H1 (cell line): ENCODE measurements at regions not wholly inside any gene's neighbourhood (a gene's known extent, or its start where the extent isn't known, plus 50 kb on each side); places are given as distances from the start of the nearest gene placed in this dataset.

Source experiments
- CTCF ChIA-PET: fragments of 300-600 bp; sonication (Branson Sonifier 250); formaldehyde crosslinking; loops from one replicate; lab custom pipeline; 2021; ENCODE audit not compliant: partially characterized antibody; lab: Charles Lee
- POLR2A ChIA-PET: fragments of 300-600 bp; sonication (Branson Sonifier 250); formaldehyde crosslinking; loops from one replicate; lab custom pipeline; 2021; ENCODE audit warnings: inconsistent platforms; ENCODE audit not compliant: partially characterized antibody; lab: Charles Lee
- DNase-seq, 2 experiments: peaks; one replicate each; pipeline versions ENCODE4 v3.0.0 to v3.0.0-alpha.2; 2010 to 2022; ENCODE audit warnings: low spot score in 2 of 2, low read depth in 1 of 2, mixed read lengths in 1 of 2
- FAIRE-seq: peaks from 2 replicates; lab custom pipeline; 2011; peaks lifted over from hg19 to GRCh38; lab: Jason Lieb, UNC
- H2AFZ ChIP-seq: 2 replicates; pipeline ENCODE4 v1.8.1; 2012; ENCODE audit warnings: low read length, inconsistent platforms
- H2AK5ac ChIP-seq: 2 replicates; pipeline ENCODE4 v1.6.1; 2013; ENCODE audit warnings: low read depth, low read length
- H2BK120ac ChIP-seq: replicated peaks from 2 replicates; pipeline ENCODE3; 2013; ENCODE audit warnings: low read depth, low read length, inconsistent platforms
- H2BK12ac ChIP-seq: 2 replicates; pipeline ENCODE4 v1.6.1; 2013; ENCODE audit warnings: low read depth, low read length
- H2BK15ac ChIP-seq: 2 replicates; pipeline ENCODE4 v1.6.1; 2013; ENCODE audit warnings: low read length
- H2BK20ac ChIP-seq: 2 replicates; pipeline ENCODE4 v1.6.1; 2013; ENCODE audit warnings: low read length
- H2BK5ac ChIP-seq: 2 replicates; pipeline ENCODE4 v1.6.1; 2013; ENCODE audit warnings: low read depth, low read length
- H3K14ac ChIP-seq: 2 replicates; pipeline ENCODE4 v1.6.1; 2013; ENCODE audit warnings: inconsistent platforms; ENCODE audit not compliant: insufficient read length
- H3K18ac ChIP-seq: 2 replicates; pipeline ENCODE4 v1.6.1; 2013; ENCODE audit warnings: low read length; ENCODE audit errors: extremely low read depth
- H3K23ac ChIP-seq: 2 replicates; pipeline ENCODE4 v1.6.1; 2013; ENCODE audit warnings: inconsistent platforms; ENCODE audit not compliant: insufficient read length
- H3K23me2 ChIP-seq: 2 replicates; pipeline ENCODE4 v1.6.1; 2013; ENCODE audit warnings: low read depth, low read length
- H3K27ac ChIP-seq: 2 replicates; pipeline ENCODE4 v1.6.1; 2011; ENCODE audit warnings: low read depth, low read length, inconsistent platforms
- H3K27me3 ChIP-seq, 4 experiments: replicated peaks in 1 of 4; 1 replicate in 1 of 4; 2 replicates in 3 of 4; pipeline versions ENCODE4 v1.6.1 to v1.8.1; 2011 to 2013; ENCODE audit warnings: low read length in 3 of 4, mild to moderate bottlenecking in 3 of 4, inconsistent platforms in 2 of 4, mixed read lengths in 2 of 4, moderate library complexity in 1 of 4; ENCODE audit not compliant: control insufficient read depth in 3 of 4, insufficient read depth in 3 of 4; ENCODE audit errors: extremely low read depth in 1 of 4
- H3K36me3 ChIP-seq, 4 experiments: 2 replicates each; pipeline versions ENCODE4 v1.6.1 to v1.8.1; 2011 to 2013; ENCODE audit warnings: mild to moderate bottlenecking in 4 of 4, low read length in 3 of 4, moderate library complexity in 2 of 4, control low read depth in 1 of 4, inconsistent platforms in 1 of 4; ENCODE audit not compliant: insufficient read depth in 4 of 4, control insufficient read depth in 2 of 4
- H3K4ac ChIP-seq: replicated peaks from 2 replicates; pipeline ENCODE3; 2013; ENCODE audit warnings: low read length, low read depth, mixed read lengths, inconsistent platforms; ENCODE audit not compliant: insufficient read length
- H3K4me1 ChIP-seq, 4 experiments: replicated peaks in 1 of 4; 1 replicate in 1 of 4; 2 replicates in 3 of 4; pipeline versions ENCODE4 v1.6.1 to v1.8.1; 2011 to 2013; ENCODE audit warnings: low read length in 3 of 4, inconsistent platforms in 2 of 4, mixed read lengths in 1 of 4; ENCODE audit not compliant: insufficient read depth in 4 of 4, control insufficient read depth in 3 of 4
- H3K4me2 ChIP-seq, 2 experiments: 2 replicates each; pipeline versions ENCODE4 v1.6.1 to v1.8.1; 2011 to 2013; ENCODE audit warnings: low read depth in 2 of 2, low read length in 2 of 2, control low read depth in 1 of 2, inconsistent platforms in 1 of 2, mild to moderate bottlenecking in 1 of 2; ENCODE audit not compliant: insufficient read depth in 1 of 2
- H3K4me3 ChIP-seq, 4 experiments: fragments of 200-600, 300-600 bp in 1 of 4; sonication (generic), shearing (Covaris generic), sonication (Bioruptor Twin) in 1 of 4; 2 replicates each; pipeline versions ENCODE4 v1.5.1 to v1.8.1; 2011 to 2016; ENCODE audit warnings: low read length in 4 of 4, low read depth in 3 of 4, control low read depth in 2 of 4, inconsistent platforms in 2 of 4, mild to moderate bottlenecking in 2 of 4, mixed read lengths in 1 of 4, moderate library complexity in 1 of 4; ENCODE audit not compliant: insufficient read depth in 2 of 4; ENCODE audit errors: extremely low read depth in 1 of 4
- H3K56ac ChIP-seq: replicated peaks from 2 replicates; pipeline ENCODE3; 2013; ENCODE audit warnings: low read depth, mild to moderate bottlenecking, mixed read lengths, low read length, inconsistent platforms; ENCODE audit not compliant: insufficient read length
- H3K79me1 ChIP-seq: 2 replicates; pipeline ENCODE4 v1.6.1; 2013; ENCODE audit warnings: low read depth, low read length, control low read depth
- H3K79me2 ChIP-seq, 2 experiments: 2 replicates each; pipeline versions ENCODE4 v1.6.1 to v1.8.1; 2012 to 2013; ENCODE audit warnings: low read length in 2 of 2, mild to moderate bottlenecking in 2 of 2, inconsistent platforms in 1 of 2; ENCODE audit not compliant: insufficient read depth in 2 of 2, control insufficient read depth in 1 of 2
- H3K9ac ChIP-seq, 4 experiments: replicated peaks in 1 of 4; 1 replicate in 1 of 4; 2 replicates in 3 of 4; pipeline versions ENCODE4 v1.6.1 to v1.8.1; 2011 to 2013; ENCODE audit warnings: low read depth in 3 of 4, low read length in 3 of 4, control low read depth in 2 of 4, mild to moderate bottlenecking in 2 of 4, moderate library complexity in 2 of 4, inconsistent platforms in 1 of 4; ENCODE audit errors: extremely low read depth in 1 of 4
- H3K9me3 ChIP-seq, 2 experiments: 2 replicates each; pipeline versions ENCODE4 v1.6.1 to v1.8.1; 2012 to 2013; ENCODE audit warnings: mild to moderate bottlenecking in 2 of 2, moderate library complexity in 2 of 2, control low read depth in 1 of 2, inconsistent platforms in 1 of 2, low read depth in 1 of 2, low read length in 1 of 2, mixed read lengths in 1 of 2; ENCODE audit not compliant: insufficient read depth in 2 of 2
- H4K20me1 ChIP-seq, 2 experiments: replicated peaks in 1 of 2; 2 replicates each; pipeline versions ENCODE3 to v1.8.1; 2011 to 2013; ENCODE audit warnings: inconsistent platforms in 2 of 2, low read length in 2 of 2, mild to moderate bottlenecking in 1 of 2; ENCODE audit not compliant: insufficient read depth in 2 of 2, control insufficient read depth in 1 of 2
- H4K5ac ChIP-seq: 2 replicates; pipeline ENCODE4 v1.6.1; 2013; ENCODE audit warnings: low read length, low read depth, mixed read lengths, inconsistent platforms; ENCODE audit not compliant: insufficient read length
- H4K8ac ChIP-seq: 2 replicates; pipeline ENCODE4 v1.8.0; 2013; ENCODE audit warnings: mild to moderate bottlenecking, moderate library complexity, low read length, inconsistent platforms; ENCODE audit not compliant: insufficient read depth; ENCODE audit errors: extremely low read depth
- H4K91ac ChIP-seq: replicated peaks from 2 replicates; pipeline ENCODE3; 2013; ENCODE audit warnings: low read length, mixed read lengths, inconsistent platforms; ENCODE audit not compliant: insufficient read length
- CBX5 ChIP-seq: fragments of 300-800, 300-1000 bp; sonication (generic); IDR thresholded peaks from 2 replicates; pipeline ENCODE4 v1.7.1; 2016; ENCODE audit warnings: antibody characterized with exemption, low read length, low read depth
- GABPA ChIP-seq: IDR thresholded peaks from 2 replicates; pipeline ENCODE4 v1.6.1; 2011; ENCODE audit warnings: mild to moderate bottlenecking, low read length, moderate library complexity, borderline replicate concordance; ENCODE audit not compliant: insufficient read depth
- JUND ChIP-seq: IDR thresholded peaks from 2 replicates; pipeline ENCODE4 v1.6.1; 2011; ENCODE audit warnings: mild to moderate bottlenecking, improper control_type of control experiment, low read length
- KDM5A ChIP-seq: fragments of 200-600 bp; IDR thresholded peaks from 2 replicates; pipeline ENCODE4 v1.7.1; 2012; ENCODE audit warnings: mild to moderate bottlenecking, low read length, inconsistent platforms, mixed read lengths
- NANOG ChIP-seq: IDR thresholded peaks from 2 replicates; pipeline ENCODE4 v1.6.1; 2011; ENCODE audit warnings: low read length, low read depth, mild to moderate bottlenecking, inconsistent platforms; ENCODE audit not compliant: insufficient read depth, poor library complexity, severe bottlenecking
- RAD21 ChIP-seq, 2 experiments: IDR thresholded peaks in 1 of 2; conservative IDR thresholded peaks in 1 of 2; 2 replicates each; pipeline ENCODE4 v1.6.1; 2011; ENCODE audit warnings: low read depth in 2 of 2, low read length in 2 of 2, improper control_type of control experiment in 1 of 2, inconsistent platforms in 1 of 2, mild to moderate bottlenecking in 1 of 2, moderate library complexity in 1 of 2
- RXRA ChIP-seq: IDR thresholded peaks from 2 replicates; pipeline ENCODE4 v1.6.1; 2011; ENCODE audit warnings: low read depth, mild to moderate bottlenecking, low read length, moderate library complexity; ENCODE audit not compliant: insufficient read depth
- SP1 ChIP-seq: IDR thresholded peaks from 2 replicates; pipeline ENCODE4 v1.6.1; 2011; ENCODE audit warnings: low read depth, low read length
- SRF ChIP-seq: IDR thresholded peaks from 2 replicates; pipeline ENCODE4 v1.6.1; 2011; ENCODE audit warnings: mild to moderate bottlenecking, low read depth, low read length, moderate library complexity
- WGBS, 2 experiments: shearing (Covaris generic) in 1 of 2; methylation state at CpG; one replicate each; pipeline versions ENCODE4 v1.1.6 to v1.1.7; 2013 to 2015; ENCODE audit warnings: low lambda C conversion rate in 2 of 2, mixed read lengths in 2 of 2, inconsistent platforms in 1 of 2, low coverage in 1 of 2, missing lambda C conversion rate in 1 of 2; ENCODE audit not compliant: insufficient replicate concordance in 2 of 2, insufficient coverage in 1 of 2, insufficient read length in 1 of 2; ENCODE audit errors: extremely low coverage in 1 of 2, missing lambda C conversion rate in 1 of 2; 5-methylcytosine and 5-hydroxymethylcytosine counted together

DNA sequence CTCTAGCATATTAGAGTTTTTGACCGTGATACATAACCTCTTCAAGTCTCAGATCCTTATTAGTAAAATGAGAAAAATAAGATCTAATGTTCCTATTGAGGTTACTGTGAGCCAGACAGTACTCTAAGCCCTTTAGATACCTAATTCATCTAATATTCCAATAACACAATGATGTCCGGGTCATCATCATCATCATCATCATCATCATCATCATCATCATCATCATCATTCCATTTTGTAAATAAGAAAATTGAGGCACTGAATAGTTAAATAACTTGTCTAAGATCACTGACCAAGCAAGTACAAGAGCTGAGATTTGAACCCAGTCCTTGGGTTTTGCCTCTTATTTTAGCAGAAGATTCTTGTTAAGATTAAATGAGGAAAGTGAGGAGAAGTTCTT is 643.0 kb downstream of the HDGFL1 start:
- Histone ChIP-seq H3K9me3 (peaks cover 3 to 4% of the 10 kb centered on the region in 2 experiments; a peak in 1 of 4 replicates), H4K20me1 (no peaks in the 10 kb centered on the region), H2BK15ac (no peak overlapping the region), H2AK5ac (no peak overlapping the region), H3K4me1 (no peaks in the 10 kb centered on the region), H2BK20ac (no peak overlapping the region), H2BK120ac (no peak overlapping the region), H3K4me3 (no peak overlapping the region), H3K14ac (no peak overlapping the region), H2BK5ac (no peak overlapping the region), H2BK12ac (no peak overlapping the region), H3K36me3 (no peaks in the 10 kb centered on the region), H3K79me1 (no peaks in the 10 kb centered on the region), H3K23me2 (no peaks in the 10 kb centered on the region), H4K91ac (no peak overlapping the region), H3K9ac (no peak overlapping the region), H3K18ac (no peak overlapping the region), H3K56ac (no peak overlapping the region), H3K4ac (no peak overlapping the region), H3K27ac (no peak overlapping the region), H3K4me2 (no peak overlapping the region), H3K79me2 (no peaks in the 10 kb centered on the region), H4K8ac (no peak overlapping the region), H3K23ac (no peak overlapping the region), H4K5ac (no peak overlapping the region), H3K27me3 (no peaks in the 10 kb centered on the region), H2AFZ (no peak overlapping the region)
- no peak for FAIRE-seq
- 50% methylated on average over 2 of the region's 2 CpGs; no CpG with 5 or more reads in 1 of the 2 experiments for WGBS, 2 experiments
- DNase-seq, result no peak
- ChIA-PET CTCF (no interaction called here), POLR2A (no interaction called here)
- TF ChIP-seq NANOG, result no peak
- TF ChIP-seq RAD21 (IDR thresholded peaks at IDR 0.05 in 1 of 2, conservative IDR thresholded peaks at IDR 0.05 in 1 of 2; ENCODE audit: low read depth in 2 of 2, low read length in 2 of 2), result no peak
- no peak for TF ChIP-seq RXRA
- no peak for TF ChIP-seq SRF
- TF ChIP-seq CBX5, result no peak
- no peak for TF ChIP-seq KDM5A
- TF ChIP-seq SP1, result no peak
- TF ChIP-seq JUND, result no peak
- TF ChIP-seq GABPA, result no peak
